Right lobe of liver (tissue), 6 donors: ENCODE measurements at regions not wholly inside any gene's neighbourhood (a gene's known extent, or its start where the extent isn't known, plus 50 kb on each side); places are given as distances from the start of the nearest gene placed in this dataset.

Experiments used
- ATAC-seq, 4 donors: fragments of 200-7000 bp; cut with Tn5 transposase; one replicate each; pipeline ENCODE4 v1.9.1; 2020; ENCODE audit warnings: mild to moderate bottlenecking in 4 of 4, moderate library complexity in 4 of 4
- DNase-seq, 3 donors: peaks; one replicate each; pipeline ENCODE4 v3.0.0-alpha.2; 2020
- H3K27ac ChIP-seq, 3 donors: fragments of 200-600 bp; one replicate each; pipeline ENCODE4 v1.8.0; 2022
- H3K27me3 ChIP-seq, 2 donors: fragments of 200-600 bp; one replicate each; pipeline ENCODE4 v1.8.0; 2022
- H3K36me3 ChIP-seq, 4 donors: fragments of 200-600 bp; sonication (generic) in 1 of 4; one replicate each; pipeline versions ENCODE4 v1.5.1 to v1.8.0; 2017 to 2022; ENCODE audit warnings: control low read depth in 1 of 4
- H3K4me1 ChIP-seq, 4 donors: fragments of 200-600 bp; sonication (generic) in 1 of 4; one replicate each; pipeline versions ENCODE4 v1.5.1 to v1.8.0; 2017 to 2022; ENCODE audit warnings: control low read depth in 1 of 4
- H3K4me3 ChIP-seq, 3 donors: fragments of 200-600 bp; one replicate each; pipeline ENCODE4 v1.8.0; 2022
- H3K9me3 ChIP-seq, 4 donors: fragments of 200-600 bp; sonication (generic) in 1 of 4; one replicate each; pipeline versions ENCODE4 v1.5.1 to v1.8.0; 2017 to 2022; ENCODE audit warnings: control low read depth in 1 of 4
- POLR2A ChIP-seq: fragments of 450-650 bp; IDR thresholded peaks from one replicate; pipeline ENCODE4 v1.6.1; 2017; ENCODE audit warnings: antibody characterized with exemption, mild to moderate bottlenecking
- WGBS: methylation state at CpG from one replicate; pipeline ENCODE4 v1.1.6; 2018; ENCODE audit warnings: low coverage, low lambda C conversion rate; ENCODE audit not compliant: insufficient coverage; ENCODE audit errors: missing lambda C conversion rate; 5-methylcytosine and 5-hydroxymethylcytosine counted together
- intact Hi-C, 2 donors: fragments of 100-400 bp; cut with DNase I; formaldehyde crosslinking; loops; one replicate each; pipeline versions ENCODE4 v1.11.2 to v1.14.1; 2022
- TF ChIP-seq, protein P1 (sequence below), 4 donors: fragments of 200-600 bp in 3 of 4; fragments of 450-650 bp in 1 of 4; IDR thresholded peaks; one replicate each; pipeline versions ENCODE4 v1.5.1 to v1.8.0; 2016 to 2022; ENCODE audit warnings: antibody characterized with exemption in 4 of 4, mild to moderate bottlenecking in 2 of 4
- donor health status: DM: no; HTN: yes; CAD: no.
- donor health status: DM: no; HTN: no; CAD: no.
- donor health status: DM: no; HTN: no; CAD: no.
- donor health status: DM: no; HTN: yes; CAD: no.
- donor health status: DM: no; HTN: yes; CAD: no.

DNA sequence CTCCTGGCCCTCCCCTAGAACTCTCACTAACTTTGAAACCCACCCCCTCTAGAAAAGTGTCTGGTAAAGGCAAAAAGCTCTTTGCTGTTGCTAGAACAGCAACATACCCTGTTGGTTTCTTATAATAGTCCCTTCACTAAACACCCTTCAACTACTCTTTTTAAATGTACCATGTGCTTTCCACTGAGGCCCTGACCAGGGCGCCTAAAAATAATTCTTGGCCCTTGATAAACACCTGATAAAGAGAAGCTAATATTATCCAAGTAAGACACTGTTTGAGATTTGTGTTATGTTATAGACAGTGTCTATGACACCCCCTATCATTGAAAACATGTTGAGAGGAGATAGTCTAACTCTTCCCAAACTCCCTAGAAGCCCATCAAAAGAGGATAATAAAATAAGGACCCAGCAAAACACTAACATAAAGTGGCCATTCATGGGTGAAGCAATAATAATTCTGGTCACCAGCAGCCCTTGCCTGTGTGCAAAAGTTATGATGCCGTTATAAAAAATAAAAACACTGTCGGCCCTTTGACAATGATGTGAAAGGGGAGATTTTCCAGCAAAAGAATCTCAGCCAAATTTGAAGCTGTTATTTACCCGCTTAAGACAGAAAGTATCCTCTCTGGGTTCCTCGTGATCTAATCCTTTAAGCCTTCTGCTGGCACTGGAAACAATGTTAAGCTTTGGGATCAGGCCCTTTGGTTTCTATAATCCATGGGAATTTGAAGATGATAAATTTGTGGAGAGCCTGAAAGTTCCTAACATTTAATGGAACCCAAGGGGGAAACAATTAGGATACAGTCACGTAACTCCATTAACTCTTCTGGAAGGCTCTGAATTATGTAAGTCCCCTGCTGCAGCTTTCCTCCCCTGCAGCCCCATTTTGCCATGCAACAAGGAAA is 122.6 kb upstream of the PLCB4 start:
- DNase-seq = no peak
- no peak for TF ChIP-seq POLR2A
- TF ChIP-seq, protein P1, sequence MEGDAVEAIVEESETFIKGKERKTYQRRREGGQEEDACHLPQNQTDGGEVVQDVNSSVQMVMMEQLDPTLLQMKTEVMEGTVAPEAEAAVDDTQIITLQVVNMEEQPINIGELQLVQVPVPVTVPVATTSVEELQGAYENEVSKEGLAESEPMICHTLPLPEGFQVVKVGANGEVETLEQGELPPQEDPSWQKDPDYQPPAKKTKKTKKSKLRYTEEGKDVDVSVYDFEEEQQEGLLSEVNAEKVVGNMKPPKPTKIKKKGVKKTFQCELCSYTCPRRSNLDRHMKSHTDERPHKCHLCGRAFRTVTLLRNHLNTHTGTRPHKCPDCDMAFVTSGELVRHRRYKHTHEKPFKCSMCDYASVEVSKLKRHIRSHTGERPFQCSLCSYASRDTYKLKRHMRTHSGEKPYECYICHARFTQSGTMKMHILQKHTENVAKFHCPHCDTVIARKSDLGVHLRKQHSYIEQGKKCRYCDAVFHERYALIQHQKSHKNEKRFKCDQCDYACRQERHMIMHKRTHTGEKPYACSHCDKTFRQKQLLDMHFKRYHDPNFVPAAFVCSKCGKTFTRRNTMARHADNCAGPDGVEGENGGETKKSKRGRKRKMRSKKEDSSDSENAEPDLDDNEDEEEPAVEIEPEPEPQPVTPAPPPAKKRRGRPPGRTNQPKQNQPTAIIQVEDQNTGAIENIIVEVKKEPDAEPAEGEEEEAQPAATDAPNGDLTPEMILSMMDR (IDR thresholded peaks at IDR 0.05) = no peak
- no peak overlapping the region for H3K27ac ChIP-seq
- intact Hi-C loops = no loop called here
- no peaks in the 10 kb centered on the region for H3K4me1 ChIP-seq
- no peaks in the 10 kb centered on the region for H3K36me3 ChIP-seq
- H3K4me3 ChIP-seq = no peak overlapping the region
- no peak for ATAC-seq
- H3K9me3 ChIP-seq = no peaks in the 10 kb centered on the region
- no peaks in the 10 kb centered on the region for H3K27me3 ChIP-seq
- 43% methylated on average over 6 of the region's 6 CpGs for WGBS

DNA sequence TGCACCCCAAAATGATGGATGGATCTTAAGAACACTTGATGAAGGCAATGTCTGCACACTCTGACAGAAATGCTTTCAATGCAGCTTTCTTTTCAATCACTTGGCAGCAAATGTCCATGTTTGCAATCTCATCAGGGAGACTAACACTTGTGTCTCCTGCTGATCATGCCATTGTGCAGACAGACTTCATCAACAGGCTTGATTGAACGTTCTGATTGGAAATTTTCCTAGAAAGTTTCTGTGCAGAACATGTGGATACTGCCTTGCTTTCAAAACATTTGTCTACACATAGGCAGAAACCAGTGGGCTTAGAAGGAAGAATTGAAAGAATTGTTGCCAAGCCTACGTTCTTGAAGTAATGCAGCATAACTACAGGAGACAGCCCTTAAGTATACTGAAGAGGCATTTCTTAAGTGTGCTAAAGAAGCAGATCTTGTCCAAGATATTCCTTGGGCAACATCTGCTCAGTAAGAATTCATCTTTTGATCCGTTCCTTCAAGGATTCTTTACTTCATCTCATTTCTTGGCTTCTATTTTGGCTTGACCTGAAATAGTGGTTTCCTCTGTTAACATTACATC is 120.4 kb upstream of the PLCB4 start:
- no peak for ATAC-seq
- Histone ChIP-seq H3K4me1 (no peaks in the 10 kb centered on the region), H3K9me3 (no peaks in the 10 kb centered on the region), H3K4me3 (no peak overlapping the region), H3K27ac (no peak overlapping the region), H3K27me3 (no peaks in the 10 kb centered on the region), H3K36me3 (no peaks in the 10 kb centered on the region)
- intact Hi-C loops = no loop called here
- WGBS = 41% methylated on average over 3 of the region's 3 CpGs
- no peak for TF ChIP-seq POLR2A
- TF ChIP-seq, protein P1 (IDR thresholded peaks at IDR 0.05) = no peak
- DNase-seq = no peak

DNA sequence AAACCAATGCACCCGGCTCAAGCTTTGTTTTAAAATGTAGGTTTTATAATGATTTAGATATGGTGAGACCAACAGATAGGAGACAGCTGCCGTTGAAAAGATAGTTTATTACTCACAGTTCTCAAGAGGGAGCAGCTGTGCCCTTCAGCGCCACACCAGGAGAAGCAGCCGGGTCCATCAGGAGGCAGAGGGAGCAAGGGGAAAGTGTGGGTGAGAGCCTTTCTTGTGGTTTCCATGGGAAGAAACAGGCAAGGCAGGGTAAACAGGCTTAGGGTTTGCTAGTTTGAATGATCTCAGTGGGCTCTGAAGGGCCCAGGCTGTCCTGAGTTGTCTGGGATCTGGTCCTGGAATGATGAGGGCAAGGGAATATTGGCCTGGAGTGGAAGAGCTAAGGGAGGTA is 117.7 kb upstream of the PLCB4 start:
- TF ChIP-seq, protein P1 (IDR thresholded peaks at IDR 0.05) = no peak
- TF ChIP-seq POLR2A = no peak
- Histone ChIP-seq H3K27ac (no peak overlapping the region), H3K4me1 (no peaks in the 10 kb centered on the region), H3K9me3 (no peaks in the 10 kb centered on the region), H3K4me3 (no peak overlapping the region), H3K27me3 (no peaks in the 10 kb centered on the region), H3K36me3 (no peaks in the 10 kb centered on the region)
- no peak for DNase-seq
- intact Hi-C loops = no loop called here
- no peak for ATAC-seq
- 87% methylated on average over 3 of the region's 4 CpGs for WGBS

DNA sequence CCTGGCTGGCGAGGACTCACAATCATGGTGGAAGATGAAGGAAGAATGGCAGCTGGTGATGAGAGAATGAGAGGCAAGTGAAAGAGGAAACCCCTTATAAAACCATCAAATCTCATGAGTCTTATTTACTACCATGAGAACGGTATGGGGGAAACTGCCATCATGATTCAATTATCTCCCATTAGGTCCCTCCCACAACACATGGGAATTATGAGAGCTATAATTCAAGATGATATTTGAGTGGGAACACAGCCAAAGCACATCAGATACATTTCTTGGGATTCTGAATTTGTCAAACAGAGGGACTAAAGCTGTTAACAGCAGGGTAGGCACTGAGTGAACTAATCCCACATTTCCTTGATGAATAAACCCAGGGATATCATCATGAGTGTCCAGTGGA is 116.2 kb upstream of the PLCB4 start:
- no peak overlapping the region for H3K4me3 ChIP-seq
- H3K36me3 ChIP-seq = no peaks in the 10 kb centered on the region
- DNase-seq (no peak), ATAC-seq (no peak)
- no peak overlapping the region for H3K27ac ChIP-seq
- no peaks in the 10 kb centered on the region for H3K9me3 ChIP-seq
- intact Hi-C loops = no loop called here
- TF ChIP-seq, protein P1 (IDR thresholded peaks at IDR 0.05) = no peak
- no peak for TF ChIP-seq POLR2A
- no peaks in the 10 kb centered on the region for H3K27me3 ChIP-seq
- no peaks in the 10 kb centered on the region for H3K4me1 ChIP-seq
- WGBS = 57% methylated on average over 2 of the region's 2 CpGs
